ENCODE measurements at regions not wholly inside any gene's neighbourhood (a gene's known extent, or its start where the extent isn't known, plus 50 kb on each side); places are given as distances from the start of the nearest gene placed in this dataset.

DNA sequence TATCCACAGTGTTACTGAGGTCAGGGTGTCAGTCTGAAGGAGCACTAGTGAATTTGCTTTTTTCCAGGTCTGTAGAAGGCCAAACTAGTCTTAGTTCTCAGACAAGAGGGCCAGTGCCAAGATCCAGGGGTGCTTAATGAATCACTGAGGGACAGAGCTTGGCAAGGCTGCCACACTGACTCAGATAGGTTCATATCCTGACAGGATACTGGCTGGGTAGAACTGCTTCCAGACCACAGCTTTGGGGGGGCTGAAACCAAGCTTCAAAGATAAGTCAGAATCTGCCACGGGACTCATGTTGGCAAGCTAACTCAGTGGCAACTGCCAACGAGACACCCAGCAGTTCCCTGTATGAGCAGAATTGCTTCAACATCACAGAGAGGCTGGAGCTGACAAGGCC lies 1125.4 kb downstream of the EFNA5 start:
- TF ChIP-seq ZC3H10 (CRISPR knock-in tag; IDR thresholded peaks at IDR 0.05), result no peak
- TF ChIP-seq, protein P1, sequence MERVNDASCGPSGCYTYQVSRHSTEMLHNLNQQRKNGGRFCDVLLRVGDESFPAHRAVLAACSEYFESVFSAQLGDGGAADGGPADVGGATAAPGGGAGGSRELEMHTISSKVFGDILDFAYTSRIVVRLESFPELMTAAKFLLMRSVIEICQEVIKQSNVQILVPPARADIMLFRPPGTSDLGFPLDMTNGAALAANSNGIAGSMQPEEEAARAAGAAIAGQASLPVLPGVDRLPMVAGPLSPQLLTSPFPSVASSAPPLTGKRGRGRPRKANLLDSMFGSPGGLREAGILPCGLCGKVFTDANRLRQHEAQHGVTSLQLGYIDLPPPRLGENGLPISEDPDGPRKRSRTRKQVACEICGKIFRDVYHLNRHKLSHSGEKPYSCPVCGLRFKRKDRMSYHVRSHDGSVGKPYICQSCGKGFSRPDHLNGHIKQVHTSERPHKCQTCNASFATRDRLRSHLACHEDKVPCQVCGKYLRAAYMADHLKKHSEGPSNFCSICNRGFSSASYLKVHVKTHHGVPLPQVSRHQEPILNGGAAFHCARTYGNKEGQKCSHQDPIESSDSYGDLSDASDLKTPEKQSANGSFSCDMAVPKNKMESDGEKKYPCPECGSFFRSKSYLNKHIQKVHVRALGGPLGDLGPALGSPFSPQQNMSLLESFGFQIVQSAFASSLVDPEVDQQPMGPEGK (CRISPR knock-in tag; IDR thresholded peaks at IDR 0.05; ENCODE audit: borderline replicate concordance), result no peak
- no peak for TF ChIP-seq CSDC2 (CRISPR knock-in tag; IDR thresholded peaks at IDR 0.05)
- no peak for TF ChIP-seq ESRRG (CRISPR knock-in tag; IDR thresholded peaks at IDR 0.05)
- no peak for TF ChIP-seq ZNF70 (CRISPR knock-in tag; IDR thresholded peaks at IDR 0.05)
- TF ChIP-seq, protein P2, sequence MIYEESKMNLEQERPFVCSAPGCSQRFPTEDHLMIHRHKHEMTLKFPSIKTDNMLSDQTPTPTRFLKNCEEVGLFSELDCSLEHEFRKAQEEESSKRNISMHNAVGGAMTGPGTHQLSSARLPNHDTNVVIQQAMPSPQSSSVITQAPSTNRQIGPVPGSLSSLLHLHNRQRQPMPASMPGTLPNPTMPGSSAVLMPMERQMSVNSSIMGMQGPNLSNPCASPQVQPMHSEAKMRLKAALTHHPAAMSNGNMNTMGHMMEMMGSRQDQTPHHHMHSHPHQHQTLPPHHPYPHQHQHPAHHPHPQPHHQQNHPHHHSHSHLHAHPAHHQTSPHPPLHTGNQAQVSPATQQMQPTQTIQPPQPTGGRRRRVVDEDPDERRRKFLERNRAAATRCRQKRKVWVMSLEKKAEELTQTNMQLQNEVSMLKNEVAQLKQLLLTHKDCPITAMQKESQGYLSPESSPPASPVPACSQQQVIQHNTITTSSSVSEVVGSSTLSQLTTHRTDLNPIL (CRISPR knock-in tag; IDR thresholded peaks at IDR 0.05; ENCODE audit: low read depth), result no peak
- no peak for TF ChIP-seq ZFP30 (CRISPR knock-in tag; IDR thresholded peaks at IDR 0.05)
- no peak for TF ChIP-seq ZNF8 (CRISPR knock-in tag; IDR thresholded peaks at IDR 0.05)
- TF ChIP-seq TCF4 (CRISPR knock-in tag; IDR thresholded peaks at IDR 0.05; ENCODE audit: borderline replicate concordance), result no peak
- TF ChIP-seq RARB (CRISPR knock-in tag; IDR thresholded peaks at IDR 0.05), result no peak
- no peak for TF ChIP-seq TOX (CRISPR knock-in tag; IDR thresholded peaks at IDR 0.05; ENCODE audit: borderline replicate concordance)
- TF ChIP-seq, protein P3, sequence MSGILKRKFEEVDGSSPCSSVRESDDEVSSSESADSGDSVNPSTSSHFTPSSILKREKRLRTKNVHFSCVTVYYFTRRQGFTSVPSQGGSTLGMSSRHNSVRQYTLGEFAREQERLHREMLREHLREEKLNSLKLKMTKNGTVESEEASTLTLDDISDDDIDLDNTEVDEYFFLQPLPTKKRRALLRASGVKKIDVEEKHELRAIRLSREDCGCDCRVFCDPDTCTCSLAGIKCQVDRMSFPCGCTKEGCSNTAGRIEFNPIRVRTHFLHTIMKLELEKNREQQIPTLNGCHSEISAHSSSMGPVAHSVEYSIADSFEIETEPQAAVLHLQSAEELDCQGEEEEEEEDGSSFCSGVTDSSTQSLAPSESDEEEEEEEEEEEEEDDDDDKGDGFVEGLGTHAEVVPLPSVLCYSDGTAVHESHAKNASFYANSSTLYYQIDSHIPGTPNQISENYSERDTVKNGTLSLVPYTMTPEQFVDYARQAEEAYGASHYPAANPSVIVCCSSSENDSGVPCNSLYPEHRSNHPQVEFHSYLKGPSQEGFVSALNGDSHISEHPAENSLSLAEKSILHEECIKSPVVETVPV (CRISPR knock-in tag; IDR thresholded peaks at IDR 0.05), result no peak
- TF ChIP-seq, protein P4, sequence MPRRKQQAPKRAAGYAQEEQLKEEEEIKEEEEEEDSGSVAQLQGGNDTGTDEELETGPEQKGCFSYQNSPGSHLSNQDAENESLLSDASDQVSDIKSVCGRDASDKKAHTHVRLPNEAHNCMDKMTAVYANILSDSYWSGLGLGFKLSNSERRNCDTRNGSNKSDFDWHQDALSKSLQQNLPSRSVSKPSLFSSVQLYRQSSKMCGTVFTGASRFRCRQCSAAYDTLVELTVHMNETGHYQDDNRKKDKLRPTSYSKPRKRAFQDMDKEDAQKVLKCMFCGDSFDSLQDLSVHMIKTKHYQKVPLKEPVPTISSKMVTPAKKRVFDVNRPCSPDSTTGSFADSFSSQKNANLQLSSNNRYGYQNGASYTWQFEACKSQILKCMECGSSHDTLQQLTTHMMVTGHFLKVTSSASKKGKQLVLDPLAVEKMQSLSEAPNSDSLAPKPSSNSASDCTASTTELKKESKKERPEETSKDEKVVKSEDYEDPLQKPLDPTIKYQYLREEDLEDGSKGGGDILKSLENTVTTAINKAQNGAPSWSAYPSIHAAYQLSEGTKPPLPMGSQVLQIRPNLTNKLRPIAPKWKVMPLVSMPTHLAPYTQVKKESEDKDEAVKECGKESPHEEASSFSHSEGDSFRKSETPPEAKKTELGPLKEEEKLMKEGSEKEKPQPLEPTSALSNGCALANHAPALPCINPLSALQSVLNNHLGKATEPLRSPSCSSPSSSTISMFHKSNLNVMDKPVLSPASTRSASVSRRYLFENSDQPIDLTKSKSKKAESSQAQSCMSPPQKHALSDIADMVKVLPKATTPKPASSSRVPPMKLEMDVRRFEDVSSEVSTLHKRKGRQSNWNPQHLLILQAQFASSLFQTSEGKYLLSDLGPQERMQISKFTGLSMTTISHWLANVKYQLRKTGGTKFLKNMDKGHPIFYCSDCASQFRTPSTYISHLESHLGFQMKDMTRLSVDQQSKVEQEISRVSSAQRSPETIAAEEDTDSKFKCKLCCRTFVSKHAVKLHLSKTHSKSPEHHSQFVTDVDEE (CRISPR knock-in tag; IDR thresholded peaks at IDR 0.05), result no peak
- TF ChIP-seq ISL1 (CRISPR knock-in tag; IDR thresholded peaks at IDR 0.05), result no peak
- no peak; the same call in 1 of the 3 replicates for ATAC-seq

DNA sequence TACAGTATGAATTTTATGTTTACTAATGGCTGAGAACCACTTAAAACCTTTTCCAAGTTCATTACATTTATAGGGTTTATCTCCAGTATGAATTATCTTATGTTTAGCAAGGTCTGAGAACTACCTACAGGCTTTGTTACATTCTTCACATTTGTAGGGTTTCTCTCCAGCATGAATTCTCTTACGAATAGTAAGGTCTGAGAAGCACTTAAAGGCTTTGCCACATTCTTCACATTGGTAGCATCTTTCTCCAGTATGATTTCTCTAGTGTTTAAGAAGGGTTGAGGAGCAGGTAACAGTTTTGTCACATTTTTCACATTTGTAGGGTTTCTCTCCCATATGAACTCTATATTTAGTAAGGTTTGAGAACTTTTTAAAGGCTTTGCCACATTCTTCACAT lies 1127.4 kb downstream of the EFNA5 start:
- TF ChIP-seq ZNF8 (CRISPR knock-in tag; IDR thresholded peaks at IDR 0.05) (no peak), GLIS3 (CRISPR knock-in tag; IDR thresholded peaks at IDR 0.05) (no peak), RARB (CRISPR knock-in tag; IDR thresholded peaks at IDR 0.05) (no peak), ZFP30 (CRISPR knock-in tag; IDR thresholded peaks at IDR 0.05) (no peak), TCF4 (CRISPR knock-in tag; IDR thresholded peaks at IDR 0.05; ENCODE audit: borderline replicate concordance) (no peak), ZNF70 (CRISPR knock-in tag; IDR thresholded peaks at IDR 0.05) (no peak), ZNF565 (CRISPR knock-in tag; conservative IDR thresholded peaks at IDR 0.05; ENCODE audit: low read depth) (no peak), TOX (CRISPR knock-in tag; IDR thresholded peaks at IDR 0.05; ENCODE audit: borderline replicate concordance) (no peak), BACH2 (CRISPR knock-in tag; IDR thresholded peaks at IDR 0.05; ENCODE audit: borderline replicate concordance) (no peak), ESRRG (CRISPR knock-in tag; IDR thresholded peaks at IDR 0.05) (no peak), PPARA (CRISPR knock-in tag; IDR thresholded peaks at IDR 0.05; ENCODE audit: borderline replicate concordance) (no peak)
- TF ChIP-seq, protein P2 (CRISPR knock-in tag; IDR thresholded peaks at IDR 0.05; ENCODE audit: low read depth), result no peak
- no peak for ATAC-seq

DNA sequence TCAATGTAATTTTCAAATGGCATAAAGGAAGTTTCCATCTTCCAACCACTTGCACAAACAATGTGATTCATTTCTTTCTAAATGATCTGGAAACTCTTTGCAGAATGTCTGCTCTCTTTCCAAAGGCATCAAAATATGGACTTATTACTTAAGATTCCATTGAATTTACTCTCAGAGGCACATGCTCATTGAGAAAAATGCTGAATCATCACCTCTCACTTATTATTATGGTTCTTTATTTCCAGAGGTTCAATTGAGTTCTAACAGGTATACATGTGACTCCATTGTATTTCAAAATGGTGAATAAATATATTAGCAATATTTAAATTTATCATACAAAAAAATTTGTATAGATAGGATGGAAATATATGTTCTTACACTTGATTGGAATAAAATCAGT lies 1140.6 kb downstream of the EFNA5 start:
- no peak for ATAC-seq
- TF ChIP-seq ZNF565 (CRISPR knock-in tag; conservative IDR thresholded peaks at IDR 0.05; ENCODE audit: low read depth), result no peak
- TF ChIP-seq CSDC2 (CRISPR knock-in tag; IDR thresholded peaks at IDR 0.05), result no peak

DNA sequence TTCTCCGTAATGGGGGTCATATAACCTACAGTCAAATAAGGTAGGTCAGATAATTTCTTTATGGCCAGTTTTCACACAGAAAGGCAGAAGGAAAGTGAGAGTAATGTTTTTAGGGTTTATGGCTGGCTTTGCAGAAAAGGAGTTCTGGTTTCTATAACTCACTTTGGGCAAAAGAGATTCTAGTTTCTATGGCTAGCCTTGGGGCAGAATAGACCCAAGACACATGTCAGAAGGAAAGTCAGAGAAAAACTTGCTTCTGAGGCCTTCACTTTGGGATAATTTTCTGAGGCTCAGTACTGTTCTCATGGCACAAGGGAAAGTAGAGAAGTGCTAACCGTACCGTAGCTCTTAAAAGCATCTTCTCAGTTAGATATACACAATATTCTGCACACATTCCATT lies 1145.3 kb downstream of the EFNA5 start:
- no peak for TF ChIP-seq ZNF8 (CRISPR knock-in tag; IDR thresholded peaks at IDR 0.05)
- TF ChIP-seq ZFP30 (CRISPR knock-in tag; IDR thresholded peaks at IDR 0.05), result no peak
- TF ChIP-seq ZNF70 (CRISPR knock-in tag; IDR thresholded peaks at IDR 0.05), result no peak
- no peak for TF ChIP-seq GLIS3 (CRISPR knock-in tag; IDR thresholded peaks at IDR 0.05)
- no peak for TF ChIP-seq ZC3H10 (CRISPR knock-in tag; IDR thresholded peaks at IDR 0.05)
- TF ChIP-seq PPARA (CRISPR knock-in tag; IDR thresholded peaks at IDR 0.05; ENCODE audit: borderline replicate concordance), result no peak
- TF ChIP-seq, protein P5, sequence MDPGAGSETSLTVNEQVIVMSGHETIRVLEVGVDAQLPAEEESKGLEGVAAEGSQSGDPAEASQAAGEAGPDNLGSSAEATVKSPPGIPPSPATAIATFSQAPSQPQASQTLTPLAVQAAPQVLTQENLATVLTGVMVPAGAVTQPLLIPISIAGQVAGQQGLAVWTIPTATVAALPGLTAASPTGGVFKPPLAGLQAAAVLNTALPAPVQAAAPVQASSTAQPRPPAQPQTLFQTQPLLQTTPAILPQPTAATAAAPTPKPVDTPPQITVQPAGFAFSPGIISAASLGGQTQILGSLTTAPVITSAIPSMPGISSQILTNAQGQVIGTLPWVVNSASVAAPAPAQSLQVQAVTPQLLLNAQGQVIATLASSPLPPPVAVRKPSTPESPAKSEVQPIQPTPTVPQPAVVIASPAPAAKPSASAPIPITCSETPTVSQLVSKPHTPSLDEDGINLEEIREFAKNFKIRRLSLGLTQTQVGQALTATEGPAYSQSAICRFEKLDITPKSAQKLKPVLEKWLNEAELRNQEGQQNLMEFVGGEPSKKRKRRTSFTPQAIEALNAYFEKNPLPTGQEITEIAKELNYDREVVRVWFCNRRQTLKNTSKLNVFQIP (CRISPR knock-in tag; IDR thresholded peaks at IDR 0.05; ENCODE audit: borderline replicate concordance, low read depth), result no peak
- TF ChIP-seq ESRRG (CRISPR knock-in tag; IDR thresholded peaks at IDR 0.05), result no peak
- no peak for ATAC-seq
